ENCODE measurements at regions not wholly inside any gene's neighbourhood (a gene's known extent, or its start where the extent isn't known, plus 50 kb on each side); places are given as distances from the start of the nearest gene placed in this dataset.

- intact Hi-C loops (cut with micrococcal nuclease), result loop anchor here (10.0 kb wide), 4 partner anchors 352 to 992 kb away; no protein-coding TSS in a partner anchor
- CTCF ChIA-PET, result no interaction called here
- ATAC-seq (ENCODE audit: low read depth), result no peak
Observed at GRCh38 chr13:97852181-97852874, 101.1 kb upstream of the IPO5 start.

More at GRCh38 chr13:97852181-97852874, 101.1 kb upstream of the IPO5 start:
- Histone ChIP-seq H4K91ac (ENCODE audit: insufficient read depth, low read depth, low read length) (no peak overlapping the region), H4K8ac (ENCODE audit: low read depth in 2 of 2, low read length in 2 of 2) (no peak overlapping the region), H2BK20ac (ENCODE audit: low read depth, low read length) (no peak overlapping the region), H2AK5ac (ENCODE audit: low read depth, low read length) (no peak overlapping the region), H3K27ac (ENCODE audit: insufficient read depth, low read length) (no peak overlapping the region), H3K14ac (replicated peaks; ENCODE audit: low read depth, low read length) (no peak overlapping the region), H3K27me3 (ENCODE audit: control insufficient read depth, insufficient read depth, low read length) (peaks cover 2% of the 10 kb centered on the region; the same call in 1 of the 2 replicates), H3K4me1 (ENCODE audit: control insufficient read depth, insufficient read depth, low read length) (peaks cover 6% of the 10 kb centered on the region), H2AK9ac (replicated peaks; ENCODE audit: low read depth, low read length, poor library complexity) (no peak overlapping the region), H3K23ac (ENCODE audit: low read depth, low read length) (no peak overlapping the region), H2BK5ac (ENCODE audit: low read depth, low read length, poor library complexity, severe bottlenecking) (no peak overlapping the region), H4K20me1 (ENCODE audit: insufficient read depth, low read length) (no peaks in the 10 kb centered on the region), H3K9me3 (ENCODE audit: control insufficient read depth, insufficient read depth, low read length) (no peaks in the 10 kb centered on the region), H4K5ac (ENCODE audit: low read depth, low read length) (no peak overlapping the region), H2BK120ac (ENCODE audit: low read depth, low read length) (no peak overlapping the region), H2AFZ (replicated peaks; ENCODE audit: low read length, poor library complexity) (no peak overlapping the region), H3K4ac (ENCODE audit: low read depth, low read length) (no peak overlapping the region), H3K18ac (ENCODE audit: low read depth, low read length) (no peak overlapping the region), H3K9ac (ENCODE audit: low read depth, low read length) (no peak overlapping the region), H3K9me1 (ENCODE audit: insufficient read depth, low read length) (no peaks in the 10 kb centered on the region), H3K4me2 (ENCODE audit: low read depth, low read length) (no peak overlapping the region), H2BK15ac (ENCODE audit: low read depth, low read length) (no peak overlapping the region), H3K56ac (ENCODE audit: extremely low read depth, insufficient read depth, low read length) (no peak overlapping the region), H3K36me3 (ENCODE audit: control insufficient read depth, insufficient read depth, low read length) (no peaks in the 10 kb centered on the region), H3K79me1 (ENCODE audit: low read depth in 1 of 2, low read length in 2 of 2) (no peaks in the 10 kb centered on the region), H3K4me3 (ENCODE audit: insufficient read depth, low read depth, low read length) (no peak overlapping the region)
- dilution Hi-C loops (cut with HindIII; ENCODE audit: low sequenced_read_pairs, unreplicated experiment) (no loop called here), in situ Hi-C loops (cut with MboI; ENCODE audit: low sequenced_read_pairs) (loop anchor here (10.0 to 25.0 kb wide), 4 partner anchors 292 to 985 kb away; partner anchors contain the start of gene FARP1)
- no peak for DNase-seq
- POLR2A ChIA-PET (ENCODE audit: unreplicated experiment), result no interaction called here
- 71 to 100% methylated on average over 2 to 3 of the region's 5 CpGs for WGBS, 2 experiments (ENCODE audit: extremely low coverage in 2 of 2, insufficient read length in 1 of 2)
- TF ChIP-seq FOS (IDR thresholded peaks at IDR 0.05; ENCODE audit: low read depth, low read length), result no peak
- no peak for TF ChIP-seq RCOR1 (IDR thresholded peaks at IDR 0.05; ENCODE audit: insufficient replicate concordance, low read length)
- TF ChIP-seq, protein P1, sequence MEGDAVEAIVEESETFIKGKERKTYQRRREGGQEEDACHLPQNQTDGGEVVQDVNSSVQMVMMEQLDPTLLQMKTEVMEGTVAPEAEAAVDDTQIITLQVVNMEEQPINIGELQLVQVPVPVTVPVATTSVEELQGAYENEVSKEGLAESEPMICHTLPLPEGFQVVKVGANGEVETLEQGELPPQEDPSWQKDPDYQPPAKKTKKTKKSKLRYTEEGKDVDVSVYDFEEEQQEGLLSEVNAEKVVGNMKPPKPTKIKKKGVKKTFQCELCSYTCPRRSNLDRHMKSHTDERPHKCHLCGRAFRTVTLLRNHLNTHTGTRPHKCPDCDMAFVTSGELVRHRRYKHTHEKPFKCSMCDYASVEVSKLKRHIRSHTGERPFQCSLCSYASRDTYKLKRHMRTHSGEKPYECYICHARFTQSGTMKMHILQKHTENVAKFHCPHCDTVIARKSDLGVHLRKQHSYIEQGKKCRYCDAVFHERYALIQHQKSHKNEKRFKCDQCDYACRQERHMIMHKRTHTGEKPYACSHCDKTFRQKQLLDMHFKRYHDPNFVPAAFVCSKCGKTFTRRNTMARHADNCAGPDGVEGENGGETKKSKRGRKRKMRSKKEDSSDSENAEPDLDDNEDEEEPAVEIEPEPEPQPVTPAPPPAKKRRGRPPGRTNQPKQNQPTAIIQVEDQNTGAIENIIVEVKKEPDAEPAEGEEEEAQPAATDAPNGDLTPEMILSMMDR (conservative IDR thresholded peaks at IDR 0.05; ENCODE audit: low read depth, low read length), result no peak
- TF ChIP-seq MAFK (IDR thresholded peaks at IDR 0.05; ENCODE audit: low read depth, low read length), result no peak
- TF ChIP-seq MAZ (IDR thresholded peaks at IDR 0.05; ENCODE audit: borderline replicate concordance, low read depth, low read length), result no peak
- TF ChIP-seq, protein P2, sequence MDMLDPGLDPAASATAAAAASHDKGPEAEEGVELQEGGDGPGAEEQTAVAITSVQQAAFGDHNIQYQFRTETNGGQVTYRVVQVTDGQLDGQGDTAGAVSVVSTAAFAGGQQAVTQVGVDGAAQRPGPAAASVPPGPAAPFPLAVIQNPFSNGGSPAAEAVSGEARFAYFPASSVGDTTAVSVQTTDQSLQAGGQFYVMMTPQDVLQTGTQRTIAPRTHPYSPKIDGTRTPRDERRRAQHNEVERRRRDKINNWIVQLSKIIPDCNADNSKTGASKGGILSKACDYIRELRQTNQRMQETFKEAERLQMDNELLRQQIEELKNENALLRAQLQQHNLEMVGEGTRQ (IDR thresholded peaks at IDR 0.05; ENCODE audit: low read depth, low read length), result no peak
- TF ChIP-seq CEBPB (IDR thresholded peaks at IDR 0.05; ENCODE audit: low read depth, low read length), result no peak
- no peak for TF ChIP-seq MXI1 (IDR thresholded peaks at IDR 0.05; ENCODE audit: borderline replicate concordance, low read depth, low read length)
- TF ChIP-seq RFX5 (IDR thresholded peaks at IDR 0.05; ENCODE audit: low read depth, low read length), result no peak
- no peak for TF ChIP-seq BHLHE40 (IDR thresholded peaks at IDR 0.05; ENCODE audit: low read depth, low read length)
- TF ChIP-seq ELK1 (IDR thresholded peaks at IDR 0.05; ENCODE audit: borderline replicate concordance, low read depth, low read length), result no peak
- TF ChIP-seq RAD21 (IDR thresholded peaks at IDR 0.05; ENCODE audit: low read length), result no peak
- no peak for TF ChIP-seq POLR2A (IDR thresholded peaks at IDR 0.05; ENCODE audit: low read depth, low read length)
- TF ChIP-seq NFE2L2 (IDR thresholded peaks at IDR 0.05; ENCODE audit: low read depth, low read length), result no peak
- no peak for TF ChIP-seq SMC3 (IDR thresholded peaks at IDR 0.05; ENCODE audit: low read depth, low read length)
- no peak for TF ChIP-seq CHD1 (IDR thresholded peaks at IDR 0.05; ENCODE audit: low read depth, low read length)
- no TSS peak for BruUV-seq (replicated peaks)
